GM10248 (cell line): ENCODE measurements at regions not wholly inside any gene's neighbourhood (a gene's known extent, or its start where the extent isn't known, plus 50 kb on each side); places are given as distances from the start of the nearest gene placed in this dataset.
A peak's percentile ranks its signal among the peaks of the same experiment; 100 is the strongest.

Source experiments
- CTCF ChIA-PET: fragments of 300-600 bp; sonication (Branson Sonifier 250); formaldehyde crosslinking; extraction: SDS; loops from one replicate; lab custom pipeline; 2021; ENCODE audit warnings: antibody characterized with exemption; lab: Yijun Ruan, JAX
- POLR2A ChIA-PET: fragments of 350-650 bp; sonication (Branson Sonifier 250); formaldehyde crosslinking; extraction: SDS; loops from one replicate; lab custom pipeline; 2020; ENCODE audit warnings: antibody characterized with exemption; lab: Yijun Ruan, JAX
- DNase-seq: peaks from one replicate; pipeline ENCODE4 v3.0.0; 2012; ENCODE audit errors: extremely low spot score
- CTCF ChIP-seq: IDR thresholded peaks from 2 replicates; pipeline ENCODE4 v1.5.1; 2012; ENCODE audit warnings: mild to moderate bottlenecking, low read depth; ENCODE audit errors: extremely low read depth, missing control alignments, control extremely low read depth

GRCh38 chrX:15973299-15973698, 118.7 kb upstream of the AP1S2 start:
- CTCF ChIA-PET: interaction anchor here (1.5 kb wide), 1 partner anchor 27 kb away, joined by 3 read pairs; no protein-coding TSS in a partner anchor
- peak; percentile 34 for TF ChIP-seq CTCF
- peak; percentile 24 for DNase-seq
- POLR2A ChIA-PET: interaction anchor here (0.6 kb wide), 1 partner anchor 21 kb away, joined by 3 read pairs; no protein-coding TSS in a partner anchor

GRCh38 chrX:15971696-15972095, 117.1 kb upstream of the AP1S2 start:
- ChIA-PET POLR2A (no interaction called here), CTCF (interaction anchor here (1.1 to 1.9 kb wide), 3 partner anchors 10 to 155 kb away, joined by 5 to 8 read pairs (median 7); no protein-coding TSS in a partner anchor)
- TF ChIP-seq CTCF: no peak
- no peak for DNase-seq

DNA sequence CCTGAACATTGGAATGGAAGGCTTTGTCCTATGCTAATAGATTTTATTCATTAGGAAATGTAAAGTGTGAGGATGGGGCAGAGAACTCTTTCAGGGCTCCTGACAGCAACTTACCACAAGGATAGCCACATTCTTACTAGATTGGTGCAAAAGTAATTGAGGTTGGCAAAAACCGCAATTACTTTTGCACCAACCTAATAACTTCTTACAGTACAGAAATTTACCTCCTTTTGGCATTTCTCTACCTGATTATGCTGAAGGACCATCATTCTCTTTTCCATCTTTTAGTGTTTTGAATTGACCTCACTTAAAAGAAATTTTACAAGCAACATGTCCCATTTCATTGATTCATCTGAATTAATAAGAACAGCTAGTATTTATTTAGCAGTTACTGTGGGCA, 109.2 kb upstream of the AP1S2 start:
- TF ChIP-seq CTCF: no peak
- no peak for DNase-seq
- POLR2A ChIA-PET: no interaction called here
- CTCF ChIA-PET: no interaction called here

GRCh38 chrX:15960237-15960636, 105.6 kb upstream of the AP1S2 start:
- CTCF ChIA-PET: interaction anchor here (2.6 kb wide), 1 partner anchor 12 kb away, joined by 8 read pairs; no protein-coding TSS in a partner anchor

GRCh38 chrX:15956681-15957080, 102.1 kb upstream of the AP1S2 start:
- CTCF ChIA-PET: interaction anchor here (1.8 kb wide), 1 partner anchor 26 kb away, joined by 4 read pairs; no protein-coding TSS in a partner anchor
- POLR2A ChIA-PET: no interaction called here

More at GRCh38 chrX:15960237-15960636, 105.6 kb upstream of the AP1S2 start:
- no peak for DNase-seq
- POLR2A ChIA-PET: no interaction called here
- no peak for TF ChIP-seq CTCF

GRCh38 chrX:15953801-15954200, 99.2 kb upstream of the AP1S2 start:
- no peak for DNase-seq
- CTCF ChIA-PET: no interaction called here
- POLR2A ChIA-PET: no interaction called here
- no peak for TF ChIP-seq CTCF

More at GRCh38 chrX:15956681-15957080, 102.1 kb upstream of the AP1S2 start:
- no peak for DNase-seq
- TF ChIP-seq CTCF: no peak
